Fibroblast of lung (primary cell): ENCODE measurements at regions not wholly inside any gene's neighbourhood (a gene's known extent, or its start where the extent isn't known, plus 50 kb on each side); places are given as distances from the start of the nearest gene placed in this dataset.

ENCODE experiments used
- DNase-seq, 2 donors: peaks; one replicate each; pipeline versions ENCODE4 v3.0.0 to v3.0.0-alpha.2; 2010; ENCODE audit warnings: low read depth in 2 of 2
- H2AFZ ChIP-seq: 2 replicates; pipeline ENCODE4 v1.5.1; 2012; ENCODE audit warnings: low read length, control low read depth, inconsistent platforms
- H3K27ac ChIP-seq: 2 replicates; pipeline ENCODE4 v1.5.1; 2011; ENCODE audit warnings: low read length, control low read depth; ENCODE audit not compliant: insufficient read depth
- H3K27me3 ChIP-seq: 2 replicates; pipeline ENCODE4 v1.5.1; 2011; ENCODE audit warnings: mild to moderate bottlenecking, low read length; ENCODE audit not compliant: control insufficient read depth, insufficient read depth
- H3K36me3 ChIP-seq: 2 replicates; pipeline ENCODE4 v1.5.1; 2011; ENCODE audit warnings: low read length; ENCODE audit not compliant: control insufficient read depth, insufficient read depth
- H3K4me1 ChIP-seq: 2 replicates; pipeline ENCODE4 v1.5.1; 2011; ENCODE audit warnings: low read length; ENCODE audit not compliant: control insufficient read depth, insufficient read depth; ENCODE audit errors: extremely low read depth
- H3K4me2 ChIP-seq: 2 replicates; pipeline ENCODE4 v1.5.1; 2011; ENCODE audit warnings: low read length, control low read depth; ENCODE audit not compliant: insufficient read depth; ENCODE audit errors: extremely low read depth
- H3K4me3 ChIP-seq, 4 experiments: fragments of 200-600 bp in 1 of 4; sonication (generic) in 1 of 4; replicated peaks in 1 of 4; 2 replicates each; pipeline ENCODE4 v1.5.1; 2011 to 2016; ENCODE audit warnings: low read length in 4 of 4, low read depth in 3 of 4, mild to moderate bottlenecking in 3 of 4, control low read depth in 2 of 4, inconsistent platforms in 1 of 4, mixed read lengths in 1 of 4; ENCODE audit not compliant: insufficient read depth in 1 of 4; ENCODE audit errors: control extremely low read depth in 1 of 4
- H3K79me2 ChIP-seq: 2 replicates; pipeline ENCODE4 v1.5.1; 2012; ENCODE audit warnings: mild to moderate bottlenecking, low read length, inconsistent platforms; ENCODE audit not compliant: control insufficient read depth, insufficient read depth
- H3K9ac ChIP-seq: 2 replicates; pipeline ENCODE4 v1.5.1; 2011; ENCODE audit warnings: mild to moderate bottlenecking, low read length, control low read depth; ENCODE audit not compliant: insufficient read depth
- H3K9me3 ChIP-seq: 2 replicates; pipeline ENCODE4 v1.5.1; 2012; ENCODE audit warnings: low read depth, low read length; ENCODE audit not compliant: control insufficient read depth, insufficient read depth
- H4K20me1 ChIP-seq: 2 replicates; pipeline ENCODE4 v1.5.1; 2011; ENCODE audit warnings: low read length; ENCODE audit not compliant: control insufficient read depth, insufficient read depth; ENCODE audit errors: extremely low read depth
- EZH2 ChIP-seq: IDR thresholded peaks from 2 replicates; pipeline ENCODE4 v1.5.1; 2012; ENCODE audit warnings: low read length, control low read depth, mild to moderate bottlenecking; ENCODE audit errors: missing control alignments
- TF ChIP-seq, protein P1 (sequence below), 2 donors: IDR thresholded peaks in 1 of 2; conservative IDR thresholded peaks in 1 of 2; 1 replicate in 1 of 2; 2 replicates in 1 of 2; pipeline ENCODE4 v1.5.1; 2011 to 2012; ENCODE audit warnings: low read length in 2 of 2, control low read depth in 1 of 2, inconsistent platforms in 1 of 2, low read depth in 1 of 2, mild to moderate bottlenecking in 1 of 2

DNA sequence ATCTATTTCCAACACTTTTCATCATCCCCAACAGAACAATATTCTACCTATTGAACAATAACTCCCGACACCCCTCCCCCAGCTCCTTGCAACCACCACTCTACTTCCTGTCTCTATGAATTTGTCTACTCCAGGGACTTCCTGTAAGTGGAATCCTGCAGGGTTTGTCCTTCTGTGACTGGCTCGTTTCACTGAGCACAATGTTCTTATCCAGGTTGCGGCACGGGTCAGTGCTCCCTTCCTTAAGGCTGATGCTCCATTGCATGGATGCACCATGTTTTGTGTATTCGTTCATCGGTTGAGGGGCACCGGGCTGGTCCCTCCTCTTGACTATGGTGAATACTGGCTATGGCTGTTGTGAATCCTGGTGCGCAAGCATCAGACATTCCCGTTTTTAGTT lies 163.2 kb downstream of the TBXT start:
- Histone ChIP-seq H3K9me3 (no peaks in the 10 kb centered on the region), H2AFZ (no peak overlapping the region), H3K4me3 (no peak overlapping the region), H3K27ac (no peak overlapping the region), H4K20me1 (no peaks in the 10 kb centered on the region), H3K4me1 (peaks cover 3% of the 10 kb centered on the region), H3K79me2 (no peaks in the 10 kb centered on the region), H3K4me2 (no peak overlapping the region), H3K9ac (no peak overlapping the region), H3K36me3 (no peaks in the 10 kb centered on the region), H3K27me3 (no peaks in the 10 kb centered on the region)
- no peak for DNase-seq
- TF ChIP-seq, protein P1, sequence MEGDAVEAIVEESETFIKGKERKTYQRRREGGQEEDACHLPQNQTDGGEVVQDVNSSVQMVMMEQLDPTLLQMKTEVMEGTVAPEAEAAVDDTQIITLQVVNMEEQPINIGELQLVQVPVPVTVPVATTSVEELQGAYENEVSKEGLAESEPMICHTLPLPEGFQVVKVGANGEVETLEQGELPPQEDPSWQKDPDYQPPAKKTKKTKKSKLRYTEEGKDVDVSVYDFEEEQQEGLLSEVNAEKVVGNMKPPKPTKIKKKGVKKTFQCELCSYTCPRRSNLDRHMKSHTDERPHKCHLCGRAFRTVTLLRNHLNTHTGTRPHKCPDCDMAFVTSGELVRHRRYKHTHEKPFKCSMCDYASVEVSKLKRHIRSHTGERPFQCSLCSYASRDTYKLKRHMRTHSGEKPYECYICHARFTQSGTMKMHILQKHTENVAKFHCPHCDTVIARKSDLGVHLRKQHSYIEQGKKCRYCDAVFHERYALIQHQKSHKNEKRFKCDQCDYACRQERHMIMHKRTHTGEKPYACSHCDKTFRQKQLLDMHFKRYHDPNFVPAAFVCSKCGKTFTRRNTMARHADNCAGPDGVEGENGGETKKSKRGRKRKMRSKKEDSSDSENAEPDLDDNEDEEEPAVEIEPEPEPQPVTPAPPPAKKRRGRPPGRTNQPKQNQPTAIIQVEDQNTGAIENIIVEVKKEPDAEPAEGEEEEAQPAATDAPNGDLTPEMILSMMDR (conservative IDR thresholded peaks at IDR 0.05 in 1 of 2, IDR thresholded peaks at IDR 0.05 in 1 of 2; ENCODE audit: low read depth in 1 of 2, low read length in 2 of 2), result no peak
- no peak for TF ChIP-seq EZH2

DNA sequence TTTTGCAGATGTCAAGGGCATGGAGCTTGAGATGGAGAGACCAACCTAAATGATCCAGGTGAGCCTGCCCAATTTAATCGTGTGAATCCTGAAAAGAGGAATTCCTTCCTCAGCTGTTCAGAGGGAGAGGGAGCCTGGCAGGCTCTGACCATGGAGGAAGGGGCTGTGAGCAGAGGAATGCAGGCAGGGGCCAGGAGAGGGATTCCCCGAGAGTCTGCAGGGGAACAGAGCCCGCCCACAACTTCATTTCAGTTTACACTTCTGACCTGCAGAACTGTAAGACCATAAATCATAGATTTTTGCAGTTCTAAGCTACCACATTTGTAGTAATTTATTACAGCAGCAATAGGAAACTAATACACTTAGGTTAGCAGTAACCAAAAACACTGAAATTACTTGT lies 164.1 kb downstream of the TBXT start:
- H3K9ac ChIP-seq, result no peak overlapping the region
- no peaks in the 10 kb centered on the region for H3K27me3 ChIP-seq
- TF ChIP-seq, protein P1 (conservative IDR thresholded peaks at IDR 0.05 in 1 of 2, IDR thresholded peaks at IDR 0.05 in 1 of 2; ENCODE audit: low read depth in 1 of 2, low read length in 2 of 2), result no peak
- no peak for TF ChIP-seq EZH2
- DNase-seq, result no peak
- no peaks in the 10 kb centered on the region for H3K79me2 ChIP-seq
- H3K4me1 ChIP-seq, result peaks cover 3% of the 10 kb centered on the region
- H3K4me2 ChIP-seq, result no peak overlapping the region
- H3K36me3 ChIP-seq, result no peaks in the 10 kb centered on the region
- H4K20me1 ChIP-seq, result no peaks in the 10 kb centered on the region
- no peak overlapping the region for H2AFZ ChIP-seq
- H3K27ac ChIP-seq, result no peak overlapping the region
- H3K4me3 ChIP-seq, result no peak overlapping the region
- H3K9me3 ChIP-seq, result no peaks in the 10 kb centered on the region

DNA sequence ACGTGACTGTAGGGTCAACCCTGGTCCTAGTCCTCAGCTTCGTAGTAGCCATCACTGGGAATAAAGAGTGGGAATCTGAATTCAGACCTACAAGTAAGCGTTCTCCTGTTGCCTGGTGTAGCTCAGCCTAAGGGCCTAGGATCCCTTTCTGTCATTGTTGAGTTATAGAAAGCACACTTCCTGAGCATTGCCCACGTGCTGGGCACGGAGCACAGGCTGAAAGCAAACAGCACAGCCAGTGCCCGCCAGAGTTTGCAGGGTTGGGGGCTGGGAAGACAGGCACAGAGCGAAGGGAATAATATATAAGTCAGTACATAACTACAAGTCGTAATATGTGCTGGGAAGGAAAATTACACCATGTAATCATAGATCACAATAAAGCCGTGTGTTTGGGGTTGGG lies 166.3 kb downstream of the TBXT start:
- no peak overlapping the region for H3K4me2 ChIP-seq
- H4K20me1 ChIP-seq, result no peaks in the 10 kb centered on the region
- H3K9ac ChIP-seq, result no peak overlapping the region
- TF ChIP-seq, protein P1 (conservative IDR thresholded peaks at IDR 0.05 in 1 of 2, IDR thresholded peaks at IDR 0.05 in 1 of 2; ENCODE audit: low read depth in 1 of 2, low read length in 2 of 2), result no peak
- TF ChIP-seq EZH2, result no peak
- H3K9me3 ChIP-seq, result no peaks in the 10 kb centered on the region
- no peak overlapping the region for H3K4me3 ChIP-seq
- DNase-seq, result no peak
- H3K4me1 ChIP-seq, result peaks cover 2% of the 10 kb centered on the region
- no peaks in the 10 kb centered on the region for H3K36me3 ChIP-seq
- H2AFZ ChIP-seq, result no peak overlapping the region
- H3K79me2 ChIP-seq, result no peaks in the 10 kb centered on the region
- no peaks in the 10 kb centered on the region for H3K27me3 ChIP-seq
- H3K27ac ChIP-seq, result no peak overlapping the region
